Ramos (cell line): ENCODE measurements at regions not wholly inside any gene's neighbourhood (a gene's known extent, or its start where the extent isn't known, plus 50 kb on each side); places are given as distances from the start of the nearest gene placed in this dataset.

Experiments used
- in situ Hi-C: fragments of 300-500 bp; cut with MboI; formaldehyde crosslinking; loops from one replicate; pipeline ENCODE4 v1.14.3; 2022; ENCODE audit warnings: low sequenced_read_pairs; ENCODE audit not compliant: unreplicated experiment

- in situ Hi-C loops: no loop called here
These were observed 118.6 kb upstream of the RTL1 start for GRCh38 chr14:101022121-101022520.

GRCh38 chr14:101022916-101023435 lies 119.5 kb upstream of the RTL1 start:
- in situ Hi-C loops: no loop called here

GRCh38 chr14:101024686-101025085 lies 121.2 kb upstream of the RTL1 start:
- in situ Hi-C loops: no loop called here

- in situ Hi-C loops: no loop called here
These were observed 121.6 kb upstream of the RTL1 start for GRCh38 chr14:101025131-101025530.

- in situ Hi-C loops: no loop called here
These were observed 122.2 kb upstream of the RTL1 start for GRCh38 chr14:101025696-101026095.

- in situ Hi-C loops: no loop called here
These were observed 122.8 kb upstream of the RTL1 start for GRCh38 chr14:101026341-101026740.

GRCh38 chr14:101027291-101027690 lies 123.8 kb upstream of the RTL1 start:
- in situ Hi-C loops: no loop called here

GRCh38 chr14:101027966-101028365 lies 124.4 kb upstream of the RTL1 start:
- in situ Hi-C loops: no loop called here

- in situ Hi-C loops: no loop called here
These were observed 125.6 kb upstream of the RTL1 start for GRCh38 chr14:101028971-101029667.

- in situ Hi-C loops: no loop called here
These were observed 126.3 kb upstream of the RTL1 start for GRCh38 chr14:101029668-101030290.

GRCh38 chr14:101030586-101030985 lies 127.1 kb upstream of the RTL1 start:
- in situ Hi-C loops: no loop called here

GRCh38 chr14:101031186-101031585 lies 127.7 kb upstream of the RTL1 start:
- in situ Hi-C loops: no loop called here

GRCh38 chr14:101031721-101032120 lies 128.2 kb upstream of the RTL1 start:
- in situ Hi-C loops: no loop called here

- in situ Hi-C loops: no loop called here
These were observed 128.9 kb upstream of the RTL1 start for GRCh38 chr14:101032433-101032832.

- in situ Hi-C loops: no loop called here
These were observed 129.5 kb upstream of the RTL1 start for GRCh38 chr14:101033006-101033405.

- in situ Hi-C loops: no loop called here
These were observed 130.1 kb upstream of the RTL1 start for GRCh38 chr14:101033446-101034165.

GRCh38 chr14:101034986-101035385 lies 131.5 kb upstream of the RTL1 start:
- in situ Hi-C loops: no loop called here

- in situ Hi-C loops: no loop called here
These were observed 132.1 kb upstream of the RTL1 start for GRCh38 chr14:101035466-101036225.

- in situ Hi-C loops: no loop called here
These were observed 133.7 kb upstream of the RTL1 start for GRCh38 chr14:101037021-101037817.
